Stimulated activated CD8-positive, alpha-beta memory T cell treated with anti-CD3 and anti-CD28 coated beads, Interleukin-12 subunit alpha, Interleukin-12 subunit beta, amount 100 ng/mL, for 24 hours (primary cell): ENCODE measurements at regions not wholly inside any gene's neighbourhood (a gene's known extent, or its start where the extent isn't known, plus 50 kb on each side); places are given as distances from the start of the nearest gene placed in this dataset.
A peak's percentile ranks its signal among the peaks of the same experiment; 100 is the strongest.
"Not testable (repeated sequence)": the region's sequence is repeated elsewhere in the genome, so short reads cannot be mapped to it uniquely, and the experiment has no call there.

ENCODE experiments used
- DNase-seq: peaks from one replicate; pipeline ENCODE4 v3.0.0-alpha.2; 2020; ENCODE audit errors: extremely low read depth

DNA sequence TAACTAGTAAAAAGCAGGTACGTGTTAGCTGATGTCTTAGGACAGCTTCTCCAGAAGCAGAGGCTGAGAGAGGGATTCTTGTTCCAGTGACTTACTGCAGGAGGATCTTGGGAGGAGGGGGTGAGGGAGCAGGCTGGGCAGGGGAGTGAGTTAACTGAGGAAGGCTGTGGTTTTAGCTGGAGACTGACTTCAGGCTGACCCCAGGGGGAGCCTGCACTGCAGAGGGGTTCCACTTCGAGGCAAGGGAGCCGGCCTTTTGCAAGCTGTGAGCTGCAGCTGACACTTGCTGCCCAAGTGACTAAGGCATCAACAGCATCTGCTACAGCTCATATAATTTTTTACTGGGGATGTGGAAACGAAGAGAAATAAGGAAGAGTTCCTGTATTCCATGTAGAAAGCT is 50.4 kb upstream of the SOD1 start:
- no peak for DNase-seq

DNA sequence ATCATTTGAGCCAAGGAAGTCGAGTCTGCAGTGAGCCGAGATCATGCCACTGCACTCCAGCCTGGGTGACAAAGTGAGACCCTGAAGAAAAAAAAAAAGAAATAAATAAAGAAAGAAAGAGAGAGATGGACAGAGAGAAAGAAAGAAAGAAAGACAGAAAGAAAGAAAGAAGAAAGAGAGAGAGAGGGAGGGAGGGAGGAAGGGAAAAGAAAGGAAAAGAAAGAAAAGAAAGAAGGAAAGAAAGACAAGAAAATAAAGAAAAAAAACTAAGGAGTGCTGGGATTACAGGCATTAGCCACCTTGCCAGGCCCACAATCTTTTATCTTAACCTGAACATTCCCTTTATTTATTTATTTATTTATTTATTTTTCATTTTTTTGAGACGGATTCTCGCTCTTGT is 51.7 kb upstream of the SOD1 start:
- no peak for DNase-seq

DNA sequence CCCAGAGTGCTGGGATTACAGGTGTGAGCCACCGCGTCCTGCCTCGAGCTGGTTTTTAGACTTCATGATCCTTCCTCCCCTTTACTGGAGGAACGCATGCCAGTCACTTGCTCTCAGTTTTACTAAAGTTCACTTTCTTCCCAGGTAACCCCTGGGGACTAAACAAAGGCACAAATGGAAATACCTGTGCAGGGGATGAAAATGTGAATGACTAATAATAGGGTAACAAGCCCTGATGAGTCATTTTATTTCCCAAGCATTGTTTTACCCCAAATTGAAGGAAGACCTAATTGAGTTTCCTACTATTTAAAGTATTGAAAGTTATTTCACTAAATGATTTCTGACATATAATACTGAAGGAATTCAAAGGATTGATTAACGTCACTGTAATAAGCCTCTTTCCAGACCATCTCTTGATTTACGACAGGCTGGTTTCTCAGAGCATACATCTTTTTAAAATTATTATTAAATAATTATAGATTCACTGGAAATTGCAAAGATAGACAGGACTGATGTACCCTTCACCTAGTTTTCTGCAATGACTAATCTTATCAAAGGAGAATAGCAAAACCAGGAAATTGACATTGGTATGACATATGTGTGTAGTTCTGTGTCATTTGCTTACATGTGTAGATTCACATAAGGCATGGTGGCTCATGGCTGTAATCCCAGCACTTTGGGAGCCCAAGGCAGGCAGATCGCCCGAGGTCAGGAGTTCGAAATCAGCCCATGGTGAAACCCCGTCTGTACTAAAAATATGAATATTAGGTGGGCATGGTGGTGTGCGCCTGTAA is 53.2 kb upstream of the SOD1 start:
- DNase-seq = no peak

DNA sequence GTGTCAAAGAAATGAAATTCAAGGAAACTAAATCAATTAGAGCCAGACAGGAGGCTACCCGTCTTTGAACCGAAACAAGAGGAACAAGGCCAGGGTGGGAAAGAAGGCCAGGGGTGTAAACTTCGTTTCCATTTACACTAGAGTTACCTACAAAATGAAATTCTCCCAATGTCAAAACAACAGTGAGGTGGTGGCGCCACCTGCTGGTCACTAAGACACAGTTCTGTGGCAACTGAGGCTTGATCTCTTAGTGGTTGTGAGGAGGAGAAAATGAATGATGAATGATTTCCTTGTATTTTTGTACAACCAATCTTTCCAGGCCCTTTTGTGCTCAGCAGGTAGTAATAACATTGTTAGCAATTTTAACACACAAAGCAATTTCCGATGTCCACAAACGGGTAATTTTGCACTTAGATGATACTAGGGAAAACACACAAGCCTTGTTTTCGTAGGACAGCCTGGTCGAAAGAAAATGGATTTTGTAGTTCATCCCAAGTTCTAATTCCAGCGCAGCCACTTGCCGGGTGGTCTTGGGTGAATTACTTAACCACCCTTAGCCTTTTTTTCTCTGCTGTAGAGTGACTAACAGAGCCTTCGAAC is 54.8 kb upstream of the SOD1 start:
- peak; percentile 45 for DNase-seq

DNA sequence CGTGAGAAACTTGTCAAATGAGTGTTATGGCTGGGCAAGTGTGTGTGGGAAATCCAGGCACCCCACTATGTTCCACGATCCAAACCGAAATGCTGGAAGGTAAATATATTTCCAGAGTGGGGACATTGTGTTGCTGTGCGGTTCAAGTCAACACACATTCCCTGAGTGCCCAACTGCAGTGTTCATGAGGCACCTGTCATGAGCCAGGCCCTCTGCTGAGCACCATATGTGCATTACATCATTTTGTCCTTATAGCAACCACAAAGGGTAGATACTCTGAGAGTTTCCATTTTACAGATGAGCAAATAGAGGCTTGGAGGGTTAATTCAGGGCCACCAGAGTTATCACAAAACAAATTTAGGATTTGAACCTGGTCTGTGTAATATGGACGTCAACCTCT is 59.9 kb upstream of the SOD1 start:
- DNase-seq = no peak

DNA sequence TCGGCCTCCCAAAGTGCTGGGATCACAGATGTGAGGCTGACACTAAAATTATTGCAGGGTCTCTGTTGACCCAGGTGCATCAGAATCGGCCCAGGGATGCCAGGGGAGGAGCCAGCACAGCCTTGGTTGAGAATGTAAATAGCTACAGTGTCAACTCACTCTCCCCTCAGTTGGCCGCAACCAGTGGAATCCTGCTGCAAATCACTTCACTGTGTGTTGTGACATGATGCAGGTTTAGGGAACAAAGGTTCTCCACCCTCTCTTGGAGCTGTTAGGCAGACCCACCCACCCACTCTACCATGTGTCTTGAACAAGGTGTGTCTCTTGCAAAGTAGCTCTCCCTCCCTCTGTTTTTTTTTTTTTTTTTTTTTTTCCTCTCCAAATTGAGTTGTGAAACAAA is 60.5 kb upstream of the SOD1 start:
- DNase-seq = no peak

DNA sequence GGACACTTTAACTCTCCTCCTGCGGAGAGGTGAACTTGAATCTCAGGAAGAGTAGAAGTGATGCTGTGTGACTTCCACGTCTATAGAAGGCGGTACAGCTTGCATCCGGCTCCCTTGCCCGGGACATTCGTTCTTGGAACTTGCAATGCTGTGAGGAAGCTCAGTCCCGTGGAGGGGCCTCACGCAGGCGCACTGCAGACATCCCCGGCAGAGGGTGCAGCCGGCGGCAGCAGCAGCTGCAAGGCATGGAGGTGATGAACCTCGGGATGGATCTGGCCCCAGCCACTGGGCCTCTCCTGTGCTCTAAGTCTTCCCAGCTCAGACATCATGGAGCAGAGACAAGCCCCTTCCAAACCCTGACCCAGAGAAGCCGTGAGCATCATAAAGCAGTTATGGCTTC is 61.8 kb upstream of the SOD1 start:
- DNase-seq = no peak

DNA sequence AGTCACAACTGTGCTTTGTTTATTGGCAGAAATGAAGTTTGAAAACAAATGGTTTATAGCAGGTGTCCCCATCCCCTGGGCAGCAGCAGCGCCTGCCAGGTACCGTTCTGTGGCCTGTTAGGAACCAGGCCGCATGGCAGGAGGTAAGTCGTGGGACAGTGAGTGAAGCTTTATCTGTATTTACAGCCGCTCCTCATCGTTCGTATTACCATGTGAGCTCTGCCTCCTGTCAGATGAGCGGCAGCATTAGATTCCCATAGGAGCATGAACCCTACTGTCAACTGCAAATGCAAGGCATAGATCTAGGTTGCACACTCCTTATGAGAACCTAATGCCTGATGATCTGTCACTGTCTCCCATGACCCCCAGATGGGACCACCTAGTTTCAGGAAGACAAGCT is 63.4 kb upstream of the SOD1 start:
- DNase-seq = no peak

DNA sequence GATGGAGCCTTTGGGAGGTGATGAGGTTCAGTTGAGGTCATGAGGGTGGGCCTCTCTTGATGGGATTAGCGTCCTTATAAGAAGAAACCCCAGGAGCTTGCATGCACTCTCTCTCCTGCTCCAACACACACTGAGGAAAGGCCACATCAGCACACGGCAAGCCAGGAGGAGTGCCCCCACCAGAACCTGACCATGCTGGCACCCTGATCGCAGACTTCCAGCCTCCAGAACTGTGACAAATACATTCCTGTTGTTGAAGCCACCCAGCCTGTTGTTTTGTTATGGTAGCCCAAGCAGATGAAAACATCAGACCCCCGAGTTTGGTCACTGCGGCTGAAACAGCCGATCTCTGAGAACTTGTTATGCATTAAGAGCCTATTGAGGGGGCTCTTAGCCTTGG is 64.8 kb upstream of the SOD1 start:
- DNase-seq = no peak

DNA sequence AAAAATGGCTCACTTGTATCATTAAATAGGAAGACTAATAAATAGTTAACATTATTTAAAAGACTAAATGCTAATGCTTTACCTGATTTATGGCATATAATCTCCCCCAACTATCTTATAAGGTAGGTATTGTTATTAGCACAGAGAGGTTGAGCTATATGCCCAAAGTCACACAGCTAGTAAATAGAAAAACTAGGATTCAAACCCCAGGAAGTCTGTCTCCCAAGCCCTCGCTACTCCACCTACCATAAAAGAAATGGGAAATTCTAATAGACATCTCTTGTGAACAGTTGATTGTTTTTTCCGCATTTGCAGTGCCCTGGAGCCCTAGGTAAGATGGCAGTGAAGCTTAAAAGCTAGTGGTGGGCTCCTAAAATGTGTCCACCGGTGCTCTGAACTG is 65.2 kb upstream of the SOD1 start:
- DNase-seq = no peak

DNA sequence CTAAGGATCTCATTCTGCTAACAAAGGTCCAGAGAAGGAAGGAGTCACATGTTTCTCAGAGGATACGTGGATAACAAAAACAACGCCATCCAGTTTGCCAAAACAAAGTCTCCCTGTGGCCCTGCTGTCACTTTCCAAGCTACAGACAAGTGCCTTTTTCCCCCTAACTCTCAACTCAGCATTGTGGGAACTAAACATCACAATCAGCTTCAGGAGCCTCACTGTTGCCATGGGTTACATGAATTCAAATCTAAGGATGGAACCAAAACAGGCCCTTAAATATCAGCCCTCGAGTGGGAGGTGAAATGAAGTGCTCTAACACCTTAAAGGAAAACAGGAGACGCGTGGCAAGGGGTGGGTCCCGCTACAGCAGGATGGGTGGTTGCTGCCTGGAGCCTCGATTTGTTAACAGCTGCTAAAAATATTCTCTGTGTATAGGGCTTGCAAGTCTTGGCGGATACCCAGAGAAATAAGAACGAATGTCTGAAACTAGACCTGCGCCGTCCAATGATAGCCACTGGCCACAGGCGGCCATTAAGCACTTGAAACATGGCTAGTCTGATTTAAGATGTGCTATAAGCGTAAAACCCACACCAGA is 66.4 kb upstream of the SOD1 start:
- DNase-seq = no peak

DNA sequence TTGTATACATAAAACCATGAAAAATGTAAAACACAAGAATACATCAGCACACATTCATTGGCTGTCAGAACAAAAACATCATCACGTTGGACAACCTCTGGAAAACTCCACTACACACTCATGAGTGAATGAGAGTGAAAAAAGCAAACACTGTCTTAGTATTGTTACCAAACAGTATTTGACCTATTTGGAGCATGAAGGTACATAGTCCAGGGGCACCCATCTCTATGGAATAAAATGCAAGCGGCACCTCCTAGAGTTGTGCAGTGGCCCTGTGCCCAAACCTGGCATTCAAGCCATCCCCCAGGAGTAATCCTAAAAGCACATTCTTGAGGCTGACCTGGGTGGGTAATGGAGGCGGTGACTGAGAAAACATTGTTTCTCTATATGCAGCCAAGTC is 67.0 kb upstream of the SOD1 start:
- no peak for DNase-seq

DNA sequence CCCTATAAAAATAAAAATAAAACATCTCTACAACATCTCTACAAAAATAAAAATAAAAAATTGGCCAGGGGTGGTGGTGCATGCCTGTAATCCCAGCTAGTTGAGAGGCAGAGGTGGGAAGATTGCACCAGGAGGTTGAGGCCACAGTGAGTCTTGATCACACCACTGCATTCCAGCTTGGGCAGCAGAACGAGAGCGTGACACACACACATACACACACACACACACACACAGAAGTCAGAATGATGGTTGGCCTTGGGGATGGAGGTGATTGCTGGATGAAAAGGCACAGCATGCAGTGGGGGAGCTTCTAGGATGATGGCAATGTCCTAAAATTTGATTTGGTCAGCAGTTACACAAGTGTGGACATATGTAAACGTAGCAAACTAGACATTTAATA is 69.7 kb upstream of the SOD1 start:
- no peak for DNase-seq

DNA sequence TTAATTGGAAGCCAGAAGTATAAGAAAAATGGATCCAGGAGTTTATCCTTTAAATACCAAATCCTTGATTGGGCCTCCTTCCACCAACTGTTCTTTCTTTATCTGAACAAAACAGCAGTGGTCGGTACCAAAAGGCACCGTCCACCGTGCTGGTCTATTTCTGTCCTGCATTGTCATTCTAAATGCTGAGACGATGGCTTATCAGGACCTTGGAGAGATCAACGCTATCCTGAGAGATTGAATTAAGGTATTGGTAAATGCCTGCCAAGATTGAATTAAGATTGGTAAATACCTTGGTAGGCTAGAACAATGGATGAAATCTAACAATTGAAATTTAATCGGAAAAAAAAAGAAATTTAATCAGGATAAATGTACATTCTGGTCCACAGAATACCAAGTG is 73.4 kb upstream of the SOD1 start:
- no peak for DNase-seq

DNA sequence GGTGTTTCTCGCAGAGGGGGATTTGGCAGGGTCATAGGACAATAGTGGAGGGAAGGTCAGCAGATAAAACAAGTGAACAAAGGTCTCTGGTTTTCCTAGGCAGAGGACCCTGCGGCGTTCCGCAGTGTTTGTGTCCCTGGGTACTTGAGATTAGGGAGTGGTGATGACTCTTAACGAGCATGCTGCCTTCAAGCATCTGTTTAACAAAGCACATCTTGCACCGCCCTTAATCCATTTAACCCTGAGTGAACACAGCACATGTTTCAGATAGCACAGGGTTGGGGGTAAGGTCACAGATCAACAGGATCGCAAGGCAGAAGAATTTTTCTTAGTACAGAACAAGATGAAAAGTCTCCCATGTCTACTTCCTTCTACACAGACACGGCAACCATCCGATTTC is 75.6 kb upstream of the SOD1 start:
- not testable (repeated sequence) for DNase-seq

DNA sequence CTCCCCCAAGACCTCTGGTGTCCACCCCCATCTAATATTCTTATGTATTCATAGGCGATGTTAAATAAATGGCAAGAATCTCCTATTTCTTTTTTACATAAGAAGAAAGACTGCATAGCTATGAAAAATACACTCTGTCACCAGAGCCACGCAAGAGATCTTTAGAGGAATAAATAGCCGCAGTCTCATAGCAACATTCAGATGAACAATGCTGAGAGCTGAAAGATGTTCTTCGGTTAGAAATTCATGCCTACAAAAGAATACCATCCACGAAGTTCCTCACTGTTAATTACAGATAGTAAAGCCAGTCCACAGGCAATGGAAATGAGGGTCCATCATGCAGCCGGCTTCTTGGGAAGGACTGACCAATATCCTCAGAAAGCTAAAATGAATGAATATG is 76.0 kb upstream of the SOD1 start:
- no peak for DNase-seq

DNA sequence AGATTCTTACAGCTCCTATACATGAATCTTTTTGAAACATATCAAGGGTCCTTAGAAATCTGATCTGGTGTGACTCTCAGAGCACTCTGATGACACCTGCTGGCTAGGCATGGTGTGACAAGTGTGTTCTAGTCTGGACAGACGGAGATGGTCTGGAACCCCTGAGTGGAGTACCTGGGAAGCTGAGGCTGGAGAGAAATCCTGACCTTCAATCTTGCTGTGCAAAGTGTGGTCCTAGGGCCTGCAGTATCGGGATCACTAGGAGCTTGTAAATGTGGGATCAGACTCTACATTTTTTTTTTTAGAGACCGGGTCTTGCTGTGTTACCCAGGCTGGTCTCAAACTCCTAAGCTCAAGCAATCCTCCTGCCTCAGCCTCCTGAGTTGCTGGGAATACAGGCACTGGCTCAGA is 78.6 kb upstream of the SOD1 start:
- peak; percentile 41 for DNase-seq

DNA sequence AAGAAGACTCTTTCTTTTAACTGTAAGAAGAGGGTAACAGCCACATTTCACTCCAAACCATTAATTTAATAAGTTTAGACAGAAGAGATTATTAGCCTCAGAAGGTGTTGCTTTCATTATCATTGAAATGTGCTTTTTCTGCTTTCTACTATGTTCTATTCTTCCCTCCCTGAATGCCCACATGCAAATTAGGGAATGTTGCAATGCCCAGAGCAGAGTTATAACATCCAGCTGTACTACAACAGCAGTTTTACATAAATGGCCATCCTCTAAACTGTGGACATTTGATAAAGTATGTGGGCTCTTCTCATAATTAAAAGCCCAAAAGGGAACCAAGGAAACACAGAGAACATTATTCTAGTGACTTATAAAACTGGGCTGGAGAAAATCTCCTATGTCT is 82.2 kb upstream of the SOD1 start:
- no peak for DNase-seq

DNA sequence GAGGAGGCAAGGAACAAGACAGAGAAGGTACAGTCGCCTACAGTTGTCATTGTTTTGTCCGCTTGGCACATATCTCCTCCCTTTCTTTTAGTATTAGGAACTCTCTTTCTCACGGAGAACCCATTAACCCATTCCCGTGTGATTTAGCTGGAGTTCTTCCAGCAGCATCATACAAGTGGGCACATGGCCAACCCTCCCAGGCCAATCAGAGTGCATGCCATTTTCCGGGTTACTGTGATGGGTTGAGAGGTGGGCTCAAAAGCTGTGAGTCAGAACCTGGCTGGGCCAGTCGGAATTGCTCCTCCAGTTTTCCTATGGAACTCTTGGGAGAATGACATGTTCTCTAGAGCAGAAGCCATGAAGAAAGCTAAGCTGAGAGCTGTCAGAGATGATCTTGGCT is 83.1 kb upstream of the SOD1 start:
- no peak for DNase-seq

DNA sequence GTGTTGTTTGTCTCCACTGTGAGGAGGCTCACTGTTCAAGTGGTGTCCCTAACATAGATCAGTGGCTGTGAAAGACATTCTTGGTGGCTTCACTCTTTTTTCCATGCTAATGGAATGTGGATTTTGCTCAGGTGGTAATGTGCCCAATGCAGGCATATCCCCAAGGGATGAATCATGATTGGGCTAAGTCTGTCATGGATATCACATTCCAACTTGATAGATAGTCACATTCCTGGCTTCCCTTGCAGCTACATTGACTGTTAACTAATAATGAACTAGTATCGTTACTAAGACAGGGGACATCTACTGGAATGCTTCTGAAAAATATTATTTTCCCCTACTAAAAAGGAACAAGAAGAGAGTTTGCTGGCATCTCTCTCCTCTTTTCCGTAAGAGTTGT is 86.3 kb upstream of the SOD1 start:
- no peak for DNase-seq

DNA sequence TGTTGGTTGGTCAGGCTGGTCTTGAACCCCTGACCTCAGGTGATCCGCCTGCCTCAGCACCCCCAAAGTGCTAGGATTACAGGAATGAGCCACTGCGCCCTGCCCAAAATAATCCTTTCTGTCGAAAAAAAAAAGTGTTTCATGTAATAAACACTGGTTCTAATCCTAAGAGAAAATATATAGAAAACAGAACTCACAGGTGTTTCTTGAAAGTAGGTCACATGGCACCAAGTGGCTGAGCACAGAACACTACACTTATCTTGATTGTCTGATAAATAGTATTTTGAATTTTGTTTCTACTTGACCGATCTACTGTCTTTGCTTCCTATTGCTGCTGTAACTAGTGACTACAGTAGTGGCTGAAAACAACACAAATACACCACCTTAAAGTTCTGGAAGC is 87.6 kb upstream of the SOD1 start:
- no peak for DNase-seq

DNA sequence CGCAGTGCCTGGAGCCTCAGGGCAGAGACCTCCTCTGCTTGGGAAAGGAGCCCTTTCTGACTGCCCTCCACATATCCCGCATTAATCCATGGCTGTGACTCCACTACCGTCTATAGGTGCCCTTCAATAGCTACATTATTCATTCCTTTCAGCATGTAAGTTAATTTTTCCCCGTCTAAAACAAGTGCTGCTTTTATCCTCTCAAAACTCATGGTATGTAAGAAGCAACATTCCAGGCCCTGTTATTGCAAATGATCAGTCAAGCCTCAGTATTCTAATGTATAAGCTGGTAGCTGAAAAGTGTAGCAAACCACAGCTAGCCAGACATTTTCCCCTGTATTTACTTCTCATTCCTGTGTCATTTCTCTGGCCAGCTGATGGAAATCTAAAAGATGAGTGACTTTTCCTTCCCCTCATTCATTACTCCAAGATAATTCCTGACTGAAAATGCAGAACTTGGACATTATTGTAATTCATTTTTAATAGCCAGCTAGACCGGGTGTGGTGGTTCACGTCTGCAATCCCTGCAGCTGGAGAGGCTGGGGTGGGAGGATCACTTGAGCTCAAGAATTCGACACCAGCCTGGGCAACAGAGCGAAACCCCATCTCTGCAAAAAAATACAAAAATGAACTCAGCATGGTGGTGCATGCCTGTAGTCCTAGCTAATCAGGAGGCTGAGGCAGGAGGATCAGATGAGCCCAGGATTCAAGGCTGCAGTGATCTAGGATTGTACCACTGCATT is 88.5 kb upstream of the SOD1 start:
- DNase-seq = no peak

DNA sequence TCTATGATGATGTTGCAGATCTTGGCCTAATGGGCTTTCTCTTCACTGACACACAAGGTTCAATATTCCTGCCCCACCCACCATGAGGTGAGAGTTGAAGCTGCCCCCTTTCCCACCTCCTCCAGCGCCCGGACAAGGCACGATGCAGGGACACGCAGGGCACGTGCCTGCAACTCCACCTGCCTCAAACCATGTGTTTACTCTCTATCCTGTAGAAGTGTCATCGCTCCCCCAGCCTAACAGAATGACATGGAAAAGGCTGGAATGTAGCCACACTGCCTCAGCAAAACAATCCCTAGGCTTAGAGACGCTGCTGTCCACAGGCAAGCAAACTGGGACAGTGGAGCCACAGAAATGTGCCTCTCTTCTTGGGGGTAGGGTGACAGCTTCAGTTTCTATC is 92.9 kb upstream of the SOD1 start:
- DNase-seq = no peak
